GM23338 (cell line): ENCODE measurements at regions not wholly inside any gene's neighbourhood (a gene's known extent, or its start where the extent isn't known, plus 50 kb on each side); places are given as distances from the start of the nearest gene placed in this dataset.

Experiments used
- ATAC-seq: fragments of 200-7000 bp; cut with Tn5 transposase; 3 replicates; pipeline ENCODE4 v1.9.1; 2020
- DNase-seq: peaks from one replicate; pipeline ENCODE4 v3.0.0-alpha.2; 2015; ENCODE audit warnings: low spot score
- H2AFZ ChIP-seq: fragments of 200-600 bp; sonication (generic); 2 replicates; pipeline ENCODE4 v1.8.0; 2016; ENCODE audit warnings: antibody characterized with exemption, mild to moderate bottlenecking, moderate library complexity
- H3F3A ChIP-seq: fragments of 200-600 bp; sonication (generic); replicated peaks from 2 replicates; pipeline ENCODE4 v1.8.0; 2017; ENCODE audit warnings: antibody characterized with exemption, mixed run types, low read depth
- H3K27ac ChIP-seq: fragments of 200-600 bp; sonication (generic); 2 replicates; pipeline ENCODE4 v1.6.1; 2016; ENCODE audit warnings: low read depth
- H3K27me3 ChIP-seq: fragments of 200-600 bp; sonication (generic); 2 replicates; pipeline ENCODE4 v1.8.0; 2016; ENCODE audit warnings: mild to moderate bottlenecking, mixed run types, moderate library complexity; ENCODE audit not compliant: insufficient read depth
- H3K36me3 ChIP-seq: fragments of 200-600 bp; sonication (generic); 2 replicates; pipeline ENCODE4 v1.8.0; 2016; ENCODE audit warnings: mild to moderate bottlenecking; ENCODE audit not compliant: insufficient read depth
- H3K4me1 ChIP-seq: fragments of 200-600 bp; sonication (generic); 2 replicates; pipeline ENCODE4 v1.8.0; 2016; ENCODE audit warnings: mild to moderate bottlenecking, moderate library complexity; ENCODE audit not compliant: insufficient read depth
- H3K4me2 ChIP-seq: fragments of 200-600 bp; sonication (generic); 2 replicates; pipeline ENCODE4 v1.7.1; 2017; ENCODE audit warnings: mixed run types
- H3K4me3 ChIP-seq: fragments of 200-600 bp; sonication (generic); 2 replicates; pipeline ENCODE4 v1.6.1; 2016; ENCODE audit warnings: mixed run types
- H3K79me2 ChIP-seq: fragments of 200-600 bp; sonication (generic); replicated peaks from 2 replicates; pipeline ENCODE4 v1.8.0; 2017; ENCODE audit warnings: mild to moderate bottlenecking; ENCODE audit not compliant: insufficient read depth
- H3K9me2 ChIP-seq: fragments of 200-600 bp; sonication (generic); 2 replicates; pipeline ENCODE4 v1.8.0; 2017; ENCODE audit not compliant: insufficient read depth
- H4K20me1 ChIP-seq: fragments of 200-600 bp; sonication (generic); replicated peaks from 2 replicates; pipeline ENCODE4 v1.8.0; 2017; ENCODE audit warnings: mild to moderate bottlenecking; ENCODE audit not compliant: insufficient read depth
- H3K27ac Mint-ChIP-seq: 2 replicates; pipeline ENCODE4 v1.8.0; 2020; ENCODE audit warnings: inconsistent platforms, mild to moderate bottlenecking, moderate library complexity, mixed read lengths
- H3K27me3 Mint-ChIP-seq: 3 replicates; pipeline ENCODE4 v1.8.0; 2022; ENCODE audit warnings: low read depth, mild to moderate bottlenecking, moderate library complexity, mixed read lengths, inconsistent platforms; ENCODE audit not compliant: insufficient read depth, poor library complexity
- H3K36me3 Mint-ChIP-seq: 3 replicates; pipeline ENCODE4 v1.8.0; 2021; ENCODE audit warnings: low read depth, mild to moderate bottlenecking, inconsistent platforms, moderate library complexity, mixed read lengths
- H3K4me1 Mint-ChIP-seq: 3 replicates; pipeline ENCODE4 v1.8.0; 2020; ENCODE audit warnings: mild to moderate bottlenecking, inconsistent platforms, mixed read lengths
- H3K4me3 Mint-ChIP-seq: 3 replicates; pipeline ENCODE4 v1.8.0; 2021; ENCODE audit warnings: moderate library complexity, mild to moderate bottlenecking, inconsistent platforms, mixed read lengths
- H3K9me3 Mint-ChIP-seq: 3 replicates; pipeline ENCODE4 v1.8.0; 2020; ENCODE audit warnings: moderate library complexity, mild to moderate bottlenecking, inconsistent platforms, mixed read lengths
- CREB1 ChIP-seq: fragments of 250-450 bp; sonication (Bioruptor Pico); IDR thresholded peaks from 2 replicates; pipeline ENCODE4 v1.5.0; 2020; ENCODE audit warnings: low read depth, mild to moderate bottlenecking, moderate library complexity
- CTCF ChIP-seq, 2 experiments: fragments of 200-600 bp in 1 of 2; sonication (generic) in 1 of 2; conservative IDR thresholded peaks; 2 replicates each; pipeline versions ENCODE4 v1.5.1 to v1.6.1; 2016 to 2017; ENCODE audit warnings: antibody characterized with exemption in 2 of 2, low read depth in 2 of 2, mild to moderate bottlenecking in 2 of 2, moderate library complexity in 1 of 2
- EZH2 ChIP-seq: fragments of 200-600 bp; sonication (generic); IDR thresholded peaks from one replicate; pipeline ENCODE4 v1.8.0; 2017; ENCODE audit warnings: antibody characterized with exemption, mild to moderate bottlenecking, low read depth; ENCODE audit not compliant: unreplicated experiment
- JUNB ChIP-seq: IDR thresholded peaks from one replicate; pipeline ENCODE4 v1.6.1; 2016; ENCODE audit warnings: antibody characterized with exemption; ENCODE audit not compliant: unreplicated experiment
- STAT1 ChIP-seq: IDR thresholded peaks from one replicate; pipeline ENCODE4 v1.6.1; 2016; ENCODE audit warnings: antibody characterized with exemption; ENCODE audit not compliant: unreplicated experiment
- ZNF331 ChIP-seq: fragments of 250-450 bp; sonication (Bioruptor Pico); IDR thresholded peaks from 2 replicates; pipeline ENCODE4 v1.5.0; 2020; ENCODE audit warnings: low read depth, mild to moderate bottlenecking, moderate library complexity
- ZNF462 ChIP-seq: fragments of 250-450 bp; sonication (Bioruptor Pico); IDR thresholded peaks from 2 replicates; pipeline ENCODE4 v1.5.0; 2020; ENCODE audit warnings: mild to moderate bottlenecking, moderate library complexity
- TF ChIP-seq, protein P1 (sequence below): IDR thresholded peaks from 2 replicates; pipeline ENCODE4 v1.6.1; 2016; ENCODE audit warnings: antibody characterized with exemption

GRCh38 chrX:40174001-40174853 lies 76.5 kb upstream of the BCOR start:
- 0 out of 2 replicates have a peak overlapping the region, but pooled peaks have one; percentile 45 for H3K27ac ChIP-seq
- TF ChIP-seq JUNB (no peak), CTCF (conservative IDR thresholded peaks at IDR 0.05; ENCODE audit: low read depth in 2 of 2) (peak in 1 of 2 experiments; percentile 30; a peak in 2 of 4 replicates), ZNF331 (no peak), ZNF462 (no peak), CREB1 (CRISPR knock-in tag) (no peak), EZH2 (no peak), STAT1 (no peak)
- TF ChIP-seq, protein P1, sequence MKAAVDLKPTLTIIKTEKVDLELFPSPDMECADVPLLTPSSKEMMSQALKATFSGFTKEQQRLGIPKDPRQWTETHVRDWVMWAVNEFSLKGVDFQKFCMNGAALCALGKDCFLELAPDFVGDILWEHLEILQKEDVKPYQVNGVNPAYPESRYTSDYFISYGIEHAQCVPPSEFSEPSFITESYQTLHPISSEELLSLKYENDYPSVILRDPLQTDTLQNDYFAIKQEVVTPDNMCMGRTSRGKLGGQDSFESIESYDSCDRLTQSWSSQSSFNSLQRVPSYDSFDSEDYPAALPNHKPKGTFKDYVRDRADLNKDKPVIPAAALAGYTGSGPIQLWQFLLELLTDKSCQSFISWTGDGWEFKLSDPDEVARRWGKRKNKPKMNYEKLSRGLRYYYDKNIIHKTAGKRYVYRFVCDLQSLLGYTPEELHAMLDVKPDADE = no peak
- peaks cover 30% of the 10 kb centered on the region for H3K27me3 ChIP-seq
- Mint-ChIP-seq H3K27me3 (peaks cover 20% of the 10 kb centered on the region), H3K4me1 (peaks cover 24% of the 10 kb centered on the region), H3K36me3 (no peaks in the 10 kb centered on the region; the same call in 2 of the 3 replicates), H3K4me3 (peak overlapping the region; percentile 80), H3K27ac (peak overlapping the region; percentile 98), H3K9me3 (no peaks in the 10 kb centered on the region; the same call in 2 of the 3 replicates)
- no peaks in the 10 kb centered on the region for H3K9me2 ChIP-seq
- H3K4me3 ChIP-seq = peak overlapping the region; percentile 59
- no peaks in the 10 kb centered on the region for H4K20me1 ChIP-seq
- H3F3A ChIP-seq = 0 out of 2 replicates have a peak, but pooled peaks cover 3% of the 10 kb centered on the region
- H3K4me2 ChIP-seq = peak overlapping the region; percentile 84
- ATAC-seq (peak; percentile 2), DNase-seq (peak; percentile 55)
- peaks cover 23% of the 10 kb centered on the region for H3K4me1 ChIP-seq
- peaks cover 23% of the 10 kb centered on the region for H3K79me2 ChIP-seq
- H3K36me3 ChIP-seq = no peaks in the 10 kb centered on the region
- no peak overlapping the region for H2AFZ ChIP-seq
